ENCODE measurements at regions not wholly inside any gene's neighbourhood (a gene's known extent, or its start where the extent isn't known, plus 50 kb on each side); places are given as distances from the start of the nearest gene placed in this dataset.

GRCh38 chr5:7244208-7244607 is 151.7 kb upstream of the ADCY2 start:
- H4K20me1 ChIP-seq (replicated peaks in 1 of 2; ENCODE audit: control insufficient read depth in 1 of 2, insufficient read depth in 2 of 2, low read length in 2 of 2) = no peaks in the 10 kb centered on the region
- no peak overlapping the region for H2BK15ac ChIP-seq (ENCODE audit: low read length)
- H4K5ac ChIP-seq (ENCODE audit: insufficient read length, low read depth, low read length) = no peak overlapping the region
- H3K36me3 ChIP-seq (ENCODE audit: control insufficient read depth in 2 of 4, insufficient read depth in 4 of 4, low read length in 3 of 4) = no peaks in the 10 kb centered on the region
- H2BK20ac ChIP-seq (ENCODE audit: low read length) = no peak overlapping the region
- no peaks in the 10 kb centered on the region for H3K79me2 ChIP-seq (ENCODE audit: control insufficient read depth in 1 of 2, insufficient read depth in 2 of 2, low read length in 2 of 2)
- H2AFZ ChIP-seq (ENCODE audit: low read length) = no peak overlapping the region
- no peaks in the 10 kb centered on the region for H3K23me2 ChIP-seq (ENCODE audit: low read depth, low read length)
- H3K4me3 ChIP-seq (ENCODE audit: extremely low read depth in 1 of 4, insufficient read depth in 2 of 4, low read depth in 3 of 4, low read length in 4 of 4) = no peak overlapping the region
- no peak overlapping the region for H2BK120ac ChIP-seq (replicated peaks; ENCODE audit: low read depth, low read length)
- no peak overlapping the region for H3K4me2 ChIP-seq (ENCODE audit: insufficient read depth in 1 of 2, low read depth in 2 of 2, low read length in 2 of 2)
- no peak overlapping the region for H3K18ac ChIP-seq (ENCODE audit: extremely low read depth, low read length)
- H3K4me1 ChIP-seq (replicated peaks in 1 of 4; ENCODE audit: control insufficient read depth in 3 of 4, insufficient read depth in 4 of 4, low read length in 3 of 4) = no peaks in the 10 kb centered on the region
- H3K9me3 ChIP-seq (ENCODE audit: insufficient read depth in 2 of 2, low read depth in 1 of 2, low read length in 1 of 2) = no peaks in the 10 kb centered on the region
- H3K23ac ChIP-seq (ENCODE audit: insufficient read length) = no peak overlapping the region
- no peak overlapping the region for H3K27ac ChIP-seq (ENCODE audit: low read depth, low read length)
- ChIA-PET CTCF (ENCODE audit: partially characterized antibody) (interaction anchor here (1.3 to 1.6 kb wide), 2 partner anchors 151 to 424 kb away, joined by 3 to 4 read pairs; no protein-coding TSS in a partner anchor), POLR2A (ENCODE audit: partially characterized antibody) (no interaction called here)
- H3K9ac ChIP-seq (replicated peaks in 1 of 4; ENCODE audit: extremely low read depth in 1 of 4, low read depth in 3 of 4, low read length in 3 of 4) = no peak overlapping the region
- H4K8ac ChIP-seq (ENCODE audit: extremely low read depth, insufficient read depth, low read length) = no peak overlapping the region
- H3K79me1 ChIP-seq (ENCODE audit: low read depth, low read length) = no peaks in the 10 kb centered on the region
- no peak overlapping the region for H4K91ac ChIP-seq (replicated peaks; ENCODE audit: insufficient read length, low read length)
- H3K4ac ChIP-seq (replicated peaks; ENCODE audit: insufficient read length, low read depth, low read length) = no peak overlapping the region
- WGBS, 2 experiments (ENCODE audit: extremely low coverage in 1 of 2, insufficient coverage in 1 of 2, insufficient read length in 1 of 2, insufficient replicate concordance in 2 of 2, low coverage in 1 of 2, low lambda C conversion rate in 2 of 2, missing lambda C conversion rate in 1 of 2) = 91% methylated on average over 3 of the region's 3 CpGs; no CpG with 5 or more reads in 1 of the 2 experiments
- no peak overlapping the region for H2BK12ac ChIP-seq (ENCODE audit: low read depth, low read length)
- no peak overlapping the region for H3K14ac ChIP-seq (ENCODE audit: insufficient read length)
- DNase-seq (ENCODE audit: low read depth in 1 of 2, low spot score in 2 of 2) = no peak
- TF ChIP-seq SIRT6 (IDR thresholded peaks at IDR 0.05; ENCODE audit: low read length) = no peak
- TF ChIP-seq EP300 (IDR thresholded peaks at IDR 0.05; ENCODE audit: borderline replicate concordance in 1 of 2, low read depth in 2 of 2, low read length in 2 of 2) = no peak
- TF ChIP-seq TAF1 (IDR thresholded peaks at IDR 0.05; ENCODE audit: low read depth, low read length) = no peak
- no peak for TF ChIP-seq CEBPB (IDR thresholded peaks at IDR 0.05; ENCODE audit: low read depth, low read length)
- no peak for TF ChIP-seq HDAC2 (IDR thresholded peaks at IDR 0.05; ENCODE audit: borderline replicate concordance in 1 of 2, low read depth in 2 of 2, low read length in 2 of 2)
- TF ChIP-seq SAP30 (IDR thresholded peaks at IDR 0.05; ENCODE audit: insufficient read depth, insufficient replicate concordance, low read length) = no peak
- no peak for TF ChIP-seq RXRA (IDR thresholded peaks at IDR 0.05; ENCODE audit: insufficient read depth, low read depth, low read length)
- no peak for TF ChIP-seq NRF1 (IDR thresholded peaks at IDR 0.05; ENCODE audit: low read depth, low read length)
- H3K56ac ChIP-seq (replicated peaks; ENCODE audit: insufficient read length, low read depth, low read length) = no peak overlapping the region
- no peak overlapping the region for H2AK5ac ChIP-seq (ENCODE audit: low read depth, low read length)
- no peak overlapping the region for H2BK5ac ChIP-seq (ENCODE audit: low read depth, low read length)
- FAIRE-seq = no peak
- H3K27me3 ChIP-seq (replicated peaks in 1 of 4; ENCODE audit: control insufficient read depth in 3 of 4, extremely low read depth in 1 of 4, insufficient read depth in 3 of 4, low read length in 3 of 4) = no peaks in the 10 kb centered on the region

Data from H1 (cell line).